ENCODE measurements at regions not wholly inside any gene's neighbourhood (a gene's known extent, or its start where the extent isn't known, plus 50 kb on each side); places are given as distances from the start of the nearest gene placed in this dataset.

GRCh38 chr1:219820551-219820950 lies 107.8 kb downstream of the SLC30A10 start:
- no peak overlapping the region for H3K27ac ChIP-seq (ENCODE audit: insufficient read length, low read depth, low read length)
- no peak overlapping the region for H2BK120ac ChIP-seq (ENCODE audit: low read depth, low read length, poor library complexity, severe bottlenecking)
- Mint-ChIP-seq H3K9me3 (no peaks in the 10 kb centered on the region; a peak in 1 of 5 replicates), H3K36me3 (ENCODE audit: insufficient read depth in 1 of 3, low read depth in 3 of 3) (no peaks in the 10 kb centered on the region), H3K27ac (no peak overlapping the region), H3K4me3 (no peak overlapping the region), H3K27me3 (ENCODE audit: low read depth) (no peaks in the 10 kb centered on the region), H3K4me1 (peaks cover 23 to 34% of the 10 kb centered on the region in 2 experiments)
- no CpG with 5 or more reads among the region's 2 CpGs for WGBS (ENCODE audit: extremely low coverage, insufficient read length, low lambda C conversion rate)
- peaks cover 3% of the 10 kb centered on the region; the same call in 1 of the 2 replicates for H3K4me1 ChIP-seq (ENCODE audit: insufficient read depth, low read length)
- H2BK15ac ChIP-seq (ENCODE audit: low read depth, low read length), result no peak overlapping the region
- H3K9ac ChIP-seq (ENCODE audit: extremely low read depth, insufficient read length, low read length), result no peak overlapping the region
- no peak overlapping the region for H2AFZ ChIP-seq (ENCODE audit: low read length)
- H3T11ph ChIP-seq (ENCODE audit: low read length), result no peak overlapping the region
- H2BK5ac ChIP-seq (ENCODE audit: insufficient read length, low read length), result no peak overlapping the region
- H3K79me2 ChIP-seq (ENCODE audit: insufficient read depth, low read length), result no peaks in the 10 kb centered on the region
- TF ChIP-seq CTCF (conservative IDR thresholded peaks at IDR 0.05), result no peak
- H3K27me3 ChIP-seq (ENCODE audit: insufficient read depth, low read length), result no peaks in the 10 kb centered on the region
- H3K18ac ChIP-seq (ENCODE audit: insufficient read length, low read depth, low read length), result no peak overlapping the region
- H3K79me1 ChIP-seq (ENCODE audit: insufficient read depth, low read depth, low read length, poor library complexity, severe bottlenecking), result no peaks in the 10 kb centered on the region
- H2BK20ac ChIP-seq (ENCODE audit: low read depth, low read length, poor library complexity, severe bottlenecking), result no peak overlapping the region
- no peak overlapping the region for H3K14ac ChIP-seq (ENCODE audit: insufficient read depth, low read length)
- no peak overlapping the region for H3K23ac ChIP-seq (ENCODE audit: insufficient read length, low read depth, low read length)
- no peak overlapping the region for H2BK12ac ChIP-seq (ENCODE audit: insufficient read length, low read depth, low read length)
- H4K91ac ChIP-seq (ENCODE audit: insufficient read length, low read depth, low read length), result no peak overlapping the region
- no peak overlapping the region for H4K5ac ChIP-seq (ENCODE audit: insufficient read length, low read depth, low read length)
- no peak overlapping the region for H2AK5ac ChIP-seq (ENCODE audit: insufficient read length, low read length)
- no peak overlapping the region for H3K4ac ChIP-seq (ENCODE audit: low read depth, low read length)
- H3K4me2 ChIP-seq (ENCODE audit: insufficient read depth, insufficient read length, low read length), result no peak overlapping the region
- H3K56ac ChIP-seq (ENCODE audit: insufficient read length, low read depth, low read length), result no peak overlapping the region
- H3K23me2 ChIP-seq (ENCODE audit: insufficient read length, low read depth, low read length, poor library complexity, severe bottlenecking), result no peaks in the 10 kb centered on the region
- DNase-seq, result no peak
- no peaks in the 10 kb centered on the region for H3K9me3 ChIP-seq (ENCODE audit: control insufficient read depth, low read depth, low read length)
- no peak overlapping the region for H4K8ac ChIP-seq (replicated peaks; ENCODE audit: insufficient read length, low read depth, low read length)
- H4K20me1 ChIP-seq (ENCODE audit: control insufficient read depth, insufficient read depth, insufficient read length), result no peaks in the 10 kb centered on the region

Data from H9 (cell line).